Stimulated activated CD8-positive, alpha-beta memory T cell treated with anti-CD3 and anti-CD28 coated beads, Interleukin-2, amount 100 ng/mL, for 48 hours (primary cell): ENCODE measurements at regions not wholly inside any gene's neighbourhood (a gene's known extent, or its start where the extent isn't known, plus 50 kb on each side); places are given as distances from the start of the nearest gene placed in this dataset.
"Not testable (repeated sequence)": the region's sequence is repeated elsewhere in the genome, so short reads cannot be mapped to it uniquely, and the experiment has no call there.

Experiments used
- DNase-seq, 2 donors: peaks; one replicate each; pipeline ENCODE4 v3.0.0-alpha.2; 2020; ENCODE audit warnings: low read depth in 2 of 2

GRCh38 chr3:107132674-107133073 is 244.6 kb upstream of the CCDC54 start:
- DNase-seq = no peak

GRCh38 chr3:107133891-107134290 is 243.3 kb upstream of the CCDC54 start:
- DNase-seq = no peak

- no peak for DNase-seq
These were observed 235.1 kb upstream of the CCDC54 start for GRCh38 chr3:107142171-107142570.

- no peak for DNase-seq
These were observed 234.3 kb upstream of the CCDC54 start for GRCh38 chr3:107142786-107143575.

GRCh38 chr3:107150675-107151074 is 226.6 kb upstream of the CCDC54 start:
- no peak for DNase-seq

- DNase-seq = no peak
These were observed 223.3 kb upstream of the CCDC54 start for GRCh38 chr3:107153981-107154380.

GRCh38 chr3:107172411-107172810 is 204.8 kb upstream of the CCDC54 start:
- DNase-seq = no peak

- DNase-seq = no peak
These were observed 192.9 kb upstream of the CCDC54 start for GRCh38 chr3:107184375-107184774.

- no peak for DNase-seq
These were observed 189.0 kb upstream of the CCDC54 start for GRCh38 chr3:107188262-107188661.

- DNase-seq = no peak
These were observed 188.0 kb upstream of the CCDC54 start for GRCh38 chr3:107189158-107189791.

GRCh38 chr3:107193116-107193515 is 184.1 kb upstream of the CCDC54 start:
- DNase-seq = no peak

- no peak for DNase-seq
These were observed 178.6 kb upstream of the CCDC54 start for GRCh38 chr3:107198581-107199181.

- no peak for DNase-seq
These were observed 176.1 kb upstream of the CCDC54 start for GRCh38 chr3:107201146-107201545.

GRCh38 chr3:107202885-107203284 is 174.4 kb upstream of the CCDC54 start:
- DNase-seq = not testable (repeated sequence)

- DNase-seq = no peak
These were observed 173.1 kb upstream of the CCDC54 start for GRCh38 chr3:107204121-107204520.

- DNase-seq = no peak
These were observed 171.9 kb upstream of the CCDC54 start for GRCh38 chr3:107205358-107205757.

GRCh38 chr3:107206141-107206540 is 171.1 kb upstream of the CCDC54 start:
- no peak for DNase-seq

GRCh38 chr3:107206945-107207344 is 170.3 kb upstream of the CCDC54 start:
- no peak for DNase-seq

- no peak for DNase-seq
These were observed 169.1 kb upstream of the CCDC54 start for GRCh38 chr3:107208100-107208499.

GRCh38 chr3:107208796-107209195 is 168.4 kb upstream of the CCDC54 start:
- no peak for DNase-seq

GRCh38 chr3:107209302-107209990 is 167.8 kb upstream of the CCDC54 start:
- no peak for DNase-seq

GRCh38 chr3:107211608-107212007 is 165.6 kb upstream of the CCDC54 start:
- DNase-seq = no peak
